ENCODE measurements at regions not wholly inside any gene's neighbourhood (a gene's known extent, or its start where the extent isn't known, plus 50 kb on each side); places are given as distances from the start of the nearest gene placed in this dataset.

- no peaks in the 10 kb centered on the region for H3K9me3 ChIP-seq (replicated peaks)
- H3K4me1 ChIP-seq, result no peaks in the 10 kb centered on the region
- TF ChIP-seq, protein P1, sequence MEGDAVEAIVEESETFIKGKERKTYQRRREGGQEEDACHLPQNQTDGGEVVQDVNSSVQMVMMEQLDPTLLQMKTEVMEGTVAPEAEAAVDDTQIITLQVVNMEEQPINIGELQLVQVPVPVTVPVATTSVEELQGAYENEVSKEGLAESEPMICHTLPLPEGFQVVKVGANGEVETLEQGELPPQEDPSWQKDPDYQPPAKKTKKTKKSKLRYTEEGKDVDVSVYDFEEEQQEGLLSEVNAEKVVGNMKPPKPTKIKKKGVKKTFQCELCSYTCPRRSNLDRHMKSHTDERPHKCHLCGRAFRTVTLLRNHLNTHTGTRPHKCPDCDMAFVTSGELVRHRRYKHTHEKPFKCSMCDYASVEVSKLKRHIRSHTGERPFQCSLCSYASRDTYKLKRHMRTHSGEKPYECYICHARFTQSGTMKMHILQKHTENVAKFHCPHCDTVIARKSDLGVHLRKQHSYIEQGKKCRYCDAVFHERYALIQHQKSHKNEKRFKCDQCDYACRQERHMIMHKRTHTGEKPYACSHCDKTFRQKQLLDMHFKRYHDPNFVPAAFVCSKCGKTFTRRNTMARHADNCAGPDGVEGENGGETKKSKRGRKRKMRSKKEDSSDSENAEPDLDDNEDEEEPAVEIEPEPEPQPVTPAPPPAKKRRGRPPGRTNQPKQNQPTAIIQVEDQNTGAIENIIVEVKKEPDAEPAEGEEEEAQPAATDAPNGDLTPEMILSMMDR (IDR thresholded peaks at IDR 0.05; ENCODE audit: borderline replicate concordance), result no peak
- H3K4me3 ChIP-seq, result no peak overlapping the region
- H3K27ac ChIP-seq (replicated peaks), result no peak overlapping the region
- no peaks in the 10 kb centered on the region for H3K36me3 ChIP-seq
- intact Hi-C loops (cut with micrococcal nuclease), result no loop called here
- no peaks in the 10 kb centered on the region for H3K27me3 ChIP-seq (ENCODE audit: low read depth)
- DNase-seq, result no peak
Observed at GRCh38 chr6:142686507-142686887, 258.5 kb downstream of the HIVEP2 start.

DNA sequence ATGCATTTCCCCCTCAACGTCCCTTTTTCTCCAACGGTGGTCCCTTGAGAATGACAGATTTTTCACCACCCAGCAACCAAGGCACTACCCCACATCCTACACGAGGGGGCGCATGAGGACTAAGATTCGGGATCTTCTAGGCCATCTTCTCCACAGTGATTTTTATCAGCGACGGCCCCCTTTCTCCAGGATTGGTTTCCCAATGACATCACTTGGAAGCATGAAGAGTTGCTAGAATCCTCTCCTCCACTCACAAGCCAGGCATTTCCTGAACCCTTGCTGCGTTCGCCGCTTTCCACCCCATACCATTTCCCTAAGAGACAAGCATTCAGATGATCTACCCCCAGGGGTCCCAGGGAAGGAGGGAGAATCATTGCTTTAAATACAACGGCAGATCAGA lies 252.0 kb downstream of the HIVEP2 start:
- Histone ChIP-seq H3K27ac (replicated peaks) (peak overlapping the region; percentile 45), H3K27me3 (ENCODE audit: low read depth) (no peaks in the 10 kb centered on the region), H3K4me1 (peaks cover 20% of the 10 kb centered on the region), H3K36me3 (no peaks in the 10 kb centered on the region), H3K9me3 (replicated peaks) (no peaks in the 10 kb centered on the region), H3K4me3 (no peak overlapping the region)
- intact Hi-C loops (cut with micrococcal nuclease), result loop anchor here (5.0 kb wide), 2 partner anchors 334 to 734 kb away; no protein-coding TSS in a partner anchor
- TF ChIP-seq, protein P1 (IDR thresholded peaks at IDR 0.05; ENCODE audit: borderline replicate concordance), result peak; percentile 95
- DNase-seq, result peak; percentile 37

DNA sequence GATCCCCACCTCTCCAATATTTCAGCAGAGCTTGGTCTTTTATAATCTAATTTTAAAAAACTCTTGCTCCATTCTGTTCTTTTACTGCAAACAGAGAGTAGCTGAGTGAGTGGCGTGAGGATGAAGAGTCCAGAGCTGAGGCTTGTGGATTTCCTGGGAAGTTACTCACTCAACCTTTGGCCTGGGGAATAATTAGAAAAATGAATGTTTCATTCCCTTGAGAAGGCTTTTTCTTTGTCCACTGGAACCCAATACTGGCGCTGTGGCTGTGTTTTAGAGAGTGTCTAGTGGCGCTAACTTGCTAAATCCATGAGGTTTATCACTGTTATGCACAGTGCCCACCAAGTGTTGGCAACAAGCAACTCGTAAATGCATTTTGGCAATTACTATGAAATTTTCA lies 251.5 kb downstream of the HIVEP2 start:
- TF ChIP-seq, protein P1 (IDR thresholded peaks at IDR 0.05; ENCODE audit: borderline replicate concordance), result no peak
- H3K27ac ChIP-seq (replicated peaks), result peak overlapping the region; percentile 45

GRCh38 chr6:142694054-142694453 lies 250.9 kb downstream of the HIVEP2 start:
- intact Hi-C loops (cut with micrococcal nuclease), result loop anchor here (5.0 kb wide), 2 partner anchors 333 to 733 kb away; no protein-coding TSS in a partner anchor
- TF ChIP-seq, protein P1 (IDR thresholded peaks at IDR 0.05; ENCODE audit: borderline replicate concordance), result no peak

More for the DNA sequence above, 251.5 kb downstream of the HIVEP2 start:
- DNase-seq, result no peak
- Histone ChIP-seq H3K9me3 (replicated peaks) (no peaks in the 10 kb centered on the region), H3K4me1 (peaks cover 20% of the 10 kb centered on the region), H3K36me3 (no peaks in the 10 kb centered on the region), H3K27me3 (ENCODE audit: low read depth) (no peaks in the 10 kb centered on the region), H3K4me3 (no peak overlapping the region)
- intact Hi-C loops (cut with micrococcal nuclease), result loop anchor here (5.0 kb wide), 2 partner anchors 334 to 734 kb away; no protein-coding TSS in a partner anchor

GRCh38 chr6:142695016-142695415 lies 250.0 kb downstream of the HIVEP2 start:
- H3K27me3 ChIP-seq (ENCODE audit: low read depth), result no peaks in the 10 kb centered on the region
- no peak overlapping the region for H3K4me3 ChIP-seq
- H3K27ac ChIP-seq (replicated peaks), result no peak overlapping the region
- intact Hi-C loops (cut with micrococcal nuclease), result no loop called here
- TF ChIP-seq, protein P1 (IDR thresholded peaks at IDR 0.05; ENCODE audit: borderline replicate concordance), result no peak
- H3K36me3 ChIP-seq, result no peaks in the 10 kb centered on the region
- no peaks in the 10 kb centered on the region for H3K9me3 ChIP-seq (replicated peaks)
- peaks cover 20% of the 10 kb centered on the region for H3K4me1 ChIP-seq
- no peak for DNase-seq

More at GRCh38 chr6:142694054-142694453, 250.9 kb downstream of the HIVEP2 start:
- Histone ChIP-seq H3K4me3 (no peak overlapping the region), H3K27ac (replicated peaks) (no peak overlapping the region), H3K4me1 (peaks cover 20% of the 10 kb centered on the region), H3K36me3 (no peaks in the 10 kb centered on the region), H3K27me3 (ENCODE audit: low read depth) (no peaks in the 10 kb centered on the region), H3K9me3 (replicated peaks) (no peaks in the 10 kb centered on the region)
- no peak for DNase-seq

Data from left ventricle myocardium inferior (tissue), 1 donor.